ENCODE measurements at regions not wholly inside any gene's neighbourhood (a gene's known extent, or its start where the extent isn't known, plus 50 kb on each side); places are given as distances from the start of the nearest gene placed in this dataset.

GRCh38 chr6:140602431-140603248 is 1228.2 kb upstream of the CITED2 start:
- no peak for DNase-seq

- no peak for DNase-seq
Measured at GRCh38 chr6:140601021-140601808, 1226.8 kb upstream of the CITED2 start.

- DNase-seq = no peak
Measured at GRCh38 chr6:140599916-140600315, 1225.5 kb upstream of the CITED2 start.

DNA sequence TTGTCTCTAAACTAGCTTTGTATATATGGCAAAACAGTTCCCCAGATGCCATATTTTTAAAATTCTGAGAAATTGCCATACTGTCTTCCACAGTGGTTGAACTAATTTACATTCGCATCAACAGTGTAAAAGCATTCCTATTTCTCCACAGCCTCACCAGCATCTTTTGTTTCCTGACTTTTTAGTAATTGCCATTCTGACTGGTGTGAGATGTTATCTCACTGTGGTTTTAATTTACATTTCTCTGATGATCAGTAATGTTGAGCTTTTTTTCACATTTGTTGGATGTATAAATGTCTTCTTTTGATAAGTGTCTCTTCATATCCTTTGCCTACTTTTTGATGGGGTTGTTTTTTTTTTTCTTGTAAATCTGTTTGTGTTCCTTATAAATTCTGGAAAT is 1222.7 kb upstream of the CITED2 start:
- DNase-seq = no peak

DNA sequence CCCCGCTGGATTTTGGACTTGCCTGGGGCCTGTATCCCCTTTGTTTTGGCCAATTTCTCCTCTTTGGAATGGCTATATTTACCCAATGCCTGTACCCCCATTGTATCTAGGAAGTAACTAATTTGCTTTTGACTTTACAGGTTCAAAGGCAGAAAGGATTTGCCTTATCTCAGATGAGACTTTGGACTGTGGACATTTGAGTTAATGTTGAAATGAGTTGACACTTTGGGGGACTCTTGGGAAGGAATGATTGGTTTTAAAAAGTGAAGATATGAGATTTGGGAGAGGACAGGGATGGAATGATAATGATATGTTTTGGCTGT is 1220.3 kb upstream of the CITED2 start:
- no peak for DNase-seq

DNA sequence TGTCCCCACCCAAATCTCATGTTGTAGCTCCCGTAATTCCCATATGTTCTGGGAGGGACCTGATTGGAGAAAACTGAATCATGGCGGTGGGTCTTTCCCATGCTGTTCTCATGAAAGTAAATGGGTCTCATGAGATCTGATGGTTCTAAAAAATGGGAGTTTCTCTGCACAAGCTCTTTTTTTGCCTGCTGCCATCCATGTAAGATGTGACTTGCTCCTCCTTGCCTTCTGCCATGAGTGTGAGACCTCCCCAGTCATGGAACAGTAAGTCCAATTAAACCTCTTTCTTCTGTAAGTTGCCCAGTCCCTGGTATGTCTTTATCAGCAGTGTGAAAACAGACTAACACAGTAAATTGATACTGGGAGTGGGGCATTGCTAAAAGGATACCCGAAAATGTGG is 1218.4 kb upstream of the CITED2 start:
- no peak for DNase-seq

- DNase-seq = no peak
Measured at GRCh38 chr6:140590641-140591040, 1216.2 kb upstream of the CITED2 start.

DNA sequence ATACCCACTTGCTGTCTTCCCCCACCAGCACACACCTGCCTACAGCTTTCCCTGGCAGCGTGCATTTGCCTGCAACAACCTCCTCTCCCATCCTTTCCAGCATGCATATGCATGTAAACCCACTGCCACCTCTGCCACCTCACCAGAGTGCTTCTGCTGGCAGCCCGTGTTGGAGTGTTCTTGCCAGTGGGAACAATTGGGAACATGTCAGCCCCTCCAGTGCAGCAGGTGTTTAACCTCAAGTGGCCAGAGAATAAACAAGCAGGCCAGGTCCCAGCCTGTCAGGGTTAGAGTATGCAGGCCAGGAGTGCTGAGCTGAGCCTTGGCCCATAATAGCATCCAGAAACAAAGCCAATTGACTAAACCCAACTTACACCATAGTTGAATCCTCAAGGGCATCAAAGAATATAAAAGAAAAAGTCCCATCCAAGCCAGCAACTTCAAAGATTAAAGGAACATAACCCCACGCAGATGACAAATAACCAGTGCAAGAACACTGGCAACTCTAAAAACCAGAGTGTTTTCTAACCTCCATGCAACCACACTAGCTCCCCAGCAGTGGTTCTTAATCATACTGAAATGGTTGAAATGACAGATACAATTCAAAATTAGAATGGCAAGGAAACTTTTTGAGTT is 1212.1 kb upstream of the CITED2 start:
- DNase-seq = no peak

- no peak for DNase-seq
Measured at GRCh38 chr6:140581601-140582000, 1207.2 kb upstream of the CITED2 start.

- DNase-seq = no peak
Measured at GRCh38 chr6:140579918-140580317, 1205.5 kb upstream of the CITED2 start.

GRCh38 chr6:140576004-140576555 is 1201.6 kb upstream of the CITED2 start:
- DNase-seq = no peak

DNA sequence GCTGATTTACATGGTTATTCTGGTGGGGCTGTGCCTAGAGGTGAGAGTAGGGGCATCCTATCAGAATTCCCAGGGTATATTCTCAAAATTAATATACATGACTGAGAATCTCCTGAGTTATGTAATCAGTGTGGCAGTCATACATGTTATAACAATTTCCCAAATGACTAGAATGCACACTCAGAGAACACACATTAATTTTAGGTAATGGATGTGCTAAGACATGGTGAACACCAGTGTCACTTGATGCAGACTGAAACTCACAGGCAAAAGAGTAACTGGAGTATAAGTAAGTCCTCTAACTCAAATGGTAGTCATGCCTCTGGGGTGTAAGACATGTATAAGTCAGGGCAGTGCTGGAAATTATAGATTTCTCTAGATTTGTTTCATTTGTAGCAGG is 1198.4 kb upstream of the CITED2 start:
- DNase-seq = no peak

DNA sequence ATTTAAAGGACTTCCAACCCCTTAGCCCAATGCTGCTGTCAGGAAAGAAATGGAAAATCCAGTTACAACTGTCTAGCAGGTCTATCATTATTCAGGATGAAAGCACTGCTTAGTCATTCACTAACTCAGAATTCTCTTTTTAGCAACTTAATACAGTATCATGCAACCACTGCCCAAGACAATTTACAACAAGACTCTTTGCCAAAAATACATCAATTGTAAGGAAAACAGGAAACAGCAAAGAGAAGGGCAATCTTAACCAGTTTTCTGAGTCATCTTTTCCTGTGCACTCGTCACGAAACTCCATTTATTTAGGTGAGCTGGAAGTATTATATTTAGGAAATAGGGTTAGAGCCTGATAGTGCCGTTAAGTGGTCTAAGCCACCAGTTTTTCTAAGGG is 1197.7 kb upstream of the CITED2 start:
- DNase-seq = no peak

- no peak for DNase-seq
Measured at GRCh38 chr6:140571145-140571544, 1196.7 kb upstream of the CITED2 start.

GRCh38 chr6:140567466-140567865 is 1193.0 kb upstream of the CITED2 start:
- DNase-seq = no peak

GRCh38 chr6:140566781-140567277 is 1192.4 kb upstream of the CITED2 start:
- no peak for DNase-seq

DNA sequence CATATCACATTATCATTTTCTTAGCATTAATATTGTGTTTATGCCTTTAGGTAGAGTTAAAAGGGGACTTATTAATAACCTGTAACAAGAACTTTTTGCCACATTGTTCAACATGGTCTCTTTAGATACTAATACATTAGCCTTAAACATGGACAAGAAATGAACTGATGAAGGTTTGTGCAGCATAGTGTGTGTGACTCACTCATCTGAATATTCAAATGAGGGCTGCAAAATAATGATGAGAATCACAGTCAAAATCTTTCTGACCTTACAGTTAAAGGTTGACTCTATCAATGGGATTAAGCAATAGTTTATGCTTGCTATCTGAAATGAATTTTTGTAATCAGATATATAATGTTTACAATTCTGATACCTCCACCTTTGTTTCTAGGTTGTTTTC is 1189.3 kb upstream of the CITED2 start:
- no peak for DNase-seq

DNA sequence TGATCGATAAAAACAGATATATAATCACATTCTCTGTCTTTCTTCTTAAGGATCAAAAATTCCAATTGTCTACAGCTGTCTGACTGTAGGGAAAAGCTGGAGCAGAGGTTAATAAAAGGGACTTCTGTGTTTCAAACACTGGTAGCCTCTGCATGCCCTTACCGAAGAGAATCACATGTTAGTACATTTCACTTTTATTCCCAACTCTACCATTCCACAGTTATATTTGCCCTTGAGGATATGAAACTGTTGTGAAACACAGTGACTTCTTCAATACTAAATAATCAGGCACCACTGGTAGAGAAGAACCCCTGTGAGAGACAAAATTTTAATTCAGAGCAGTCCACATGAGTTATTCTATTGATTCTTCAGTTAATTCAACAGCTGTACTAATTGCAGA is 1187.3 kb upstream of the CITED2 start:
- DNase-seq = no peak

- DNase-seq = no peak
Measured at GRCh38 chr6:140560671-140561070, 1186.2 kb upstream of the CITED2 start.

DNA sequence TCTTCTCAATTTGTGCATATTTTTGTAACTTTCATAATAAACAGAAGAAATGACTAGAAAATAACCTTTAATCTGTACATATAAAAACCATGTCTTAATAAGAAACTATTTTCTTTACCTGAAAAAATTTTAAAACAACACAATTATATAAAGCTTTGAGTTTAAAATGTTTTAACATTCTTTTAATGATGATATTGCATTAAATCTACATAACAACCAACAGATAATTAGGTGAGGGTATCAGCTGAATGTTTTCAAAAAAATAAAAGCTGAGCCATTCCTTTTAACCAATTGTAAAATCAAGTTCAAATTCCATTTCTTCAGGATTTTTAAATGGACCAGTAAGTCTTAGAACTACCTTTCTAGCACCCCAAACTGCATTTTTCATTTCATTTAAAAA is 1185.0 kb upstream of the CITED2 start:
- no peak for DNase-seq

DNA sequence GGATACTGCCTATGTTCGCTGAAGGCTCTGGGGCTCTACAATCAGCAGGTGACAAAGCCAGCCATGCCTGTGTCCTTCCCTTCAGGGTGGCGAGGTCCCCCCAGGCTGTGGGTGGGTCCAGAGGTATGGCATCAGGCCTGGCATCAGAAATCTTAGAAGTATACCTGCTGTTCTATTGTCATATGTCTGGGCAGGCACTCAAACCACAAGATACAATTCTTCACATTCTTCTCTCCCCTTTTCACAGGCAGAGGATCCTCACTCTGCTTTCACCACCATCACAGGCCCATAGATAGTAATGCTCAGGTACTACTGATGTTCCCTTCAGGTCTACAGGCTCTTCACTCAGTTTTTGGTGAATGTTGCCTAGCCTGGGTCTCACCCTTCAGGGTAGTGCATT is 1180.0 kb upstream of the CITED2 start:
- no peak for DNase-seq

DNA sequence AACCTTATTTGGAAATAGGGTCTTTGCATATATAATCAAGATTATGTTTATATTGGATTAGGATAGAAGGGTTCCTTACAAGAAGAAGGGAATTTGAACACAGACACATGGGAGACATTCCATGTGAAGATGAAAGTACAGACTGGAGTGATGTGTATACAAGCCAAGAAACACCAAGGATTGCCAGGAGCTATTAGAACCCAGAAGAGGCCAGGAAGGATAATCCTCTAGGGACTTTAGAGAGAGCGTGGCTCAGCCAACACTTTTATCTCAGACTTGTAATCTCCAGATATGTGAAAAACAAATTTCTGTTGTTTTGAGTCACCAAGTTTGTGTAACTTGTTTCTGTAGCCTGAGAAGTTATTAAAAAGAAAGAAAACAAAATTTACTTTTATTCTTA is 1173.9 kb upstream of the CITED2 start:
- DNase-seq = no peak

- DNase-seq = no peak
Measured at GRCh38 chr6:140546640-140547039, 1172.2 kb upstream of the CITED2 start.

DNA sequence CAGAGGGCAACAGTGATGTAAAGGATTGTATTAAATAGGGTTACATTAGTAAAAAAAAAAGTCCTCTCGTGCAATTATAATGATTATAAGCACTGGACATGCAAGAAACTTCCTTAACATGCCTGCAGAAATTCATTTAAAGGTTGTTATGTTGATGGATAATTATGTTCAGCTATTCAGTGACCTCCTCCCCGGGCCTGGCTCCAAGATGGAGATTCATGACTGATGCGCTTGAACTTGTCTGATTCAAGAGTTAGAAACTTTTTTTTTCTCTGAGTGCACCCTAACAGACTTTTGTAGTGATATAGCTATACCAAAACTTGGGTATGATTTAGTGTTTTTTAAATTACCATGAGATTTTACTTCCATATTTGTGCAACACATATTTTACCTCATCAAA is 1170.0 kb upstream of the CITED2 start:
- DNase-seq = no peak

Measured in NCI-H526 (cell line).